ENCODE measurements at regions not wholly inside any gene's neighbourhood (a gene's known extent, or its start where the extent isn't known, plus 50 kb on each side); places are given as distances from the start of the nearest gene placed in this dataset.

GRCh38 chr11:69904161-69904973 is 85.2 kb upstream of the FGF3 start:
- in situ Hi-C loops (cut with HindIII; ENCODE audit: low sequenced_read_pairs), result loop anchor here (5.0 kb wide), 1 partner anchor 53 kb away; no protein-coding TSS in a partner anchor

GRCh38 chr11:69904974-69905535 is 85.8 kb upstream of the FGF3 start:
- in situ Hi-C loops (cut with HindIII; ENCODE audit: low sequenced_read_pairs), result loop anchor here (5.0 kb wide), 1 partner anchor 52 kb away; no protein-coding TSS in a partner anchor

GRCh38 chr11:69905611-69906452 is 86.6 kb upstream of the FGF3 start:
- in situ Hi-C loops (cut with HindIII; ENCODE audit: low sequenced_read_pairs), result no loop called here

- in situ Hi-C loops (cut with HindIII; ENCODE audit: low sequenced_read_pairs), result no loop called here
These were observed 87.3 kb upstream of the FGF3 start for GRCh38 chr11:69906453-69906907.

- in situ Hi-C loops (cut with HindIII; ENCODE audit: low sequenced_read_pairs), result no loop called here
These were observed 88.4 kb upstream of the FGF3 start for GRCh38 chr11:69907611-69908010.

GRCh38 chr11:69908511-69909220 is 89.5 kb upstream of the FGF3 start:
- in situ Hi-C loops (cut with HindIII; ENCODE audit: low sequenced_read_pairs), result no loop called here

- in situ Hi-C loops (cut with HindIII; ENCODE audit: low sequenced_read_pairs), result no loop called here
These were observed 90.6 kb upstream of the FGF3 start for GRCh38 chr11:69909561-69910518.

- in situ Hi-C loops (cut with HindIII; ENCODE audit: low sequenced_read_pairs), result no loop called here
These were observed 91.5 kb upstream of the FGF3 start for GRCh38 chr11:69910519-69911309.

GRCh38 chr11:69911310-69912160 is 92.3 kb upstream of the FGF3 start:
- in situ Hi-C loops (cut with HindIII; ENCODE audit: low sequenced_read_pairs), result no loop called here

- in situ Hi-C loops (cut with HindIII; ENCODE audit: low sequenced_read_pairs), result no loop called here
These were observed 93.1 kb upstream of the FGF3 start for GRCh38 chr11:69912161-69912910.

- in situ Hi-C loops (cut with HindIII; ENCODE audit: low sequenced_read_pairs), result no loop called here
These were observed 93.8 kb upstream of the FGF3 start for GRCh38 chr11:69912911-69913451.

- in situ Hi-C loops (cut with HindIII; ENCODE audit: low sequenced_read_pairs), result no loop called here
These were observed 94.5 kb upstream of the FGF3 start for GRCh38 chr11:69913591-69914285.

- in situ Hi-C loops (cut with HindIII; ENCODE audit: low sequenced_read_pairs), result no loop called here
These were observed 95.3 kb upstream of the FGF3 start for GRCh38 chr11:69914286-69915150.

GRCh38 chr11:69915151-69915500 is 95.9 kb upstream of the FGF3 start:
- in situ Hi-C loops (cut with HindIII; ENCODE audit: low sequenced_read_pairs), result no loop called here

GRCh38 chr11:69915501-69916250 is 96.5 kb upstream of the FGF3 start:
- in situ Hi-C loops (cut with HindIII; ENCODE audit: low sequenced_read_pairs), result no loop called here

Data from endothelial cell of hepatic sinusoid (primary cell).